IgD-negative memory B cell (primary cell): ENCODE measurements at regions not wholly inside any gene's neighbourhood (a gene's known extent, or its start where the extent isn't known, plus 50 kb on each side); places are given as distances from the start of the nearest gene placed in this dataset.
"Not testable (repeated sequence)": the region's sequence is repeated elsewhere in the genome, so short reads cannot be mapped to it uniquely, and the experiment has no call there.

Experiments used
- H3K27ac Mint-ChIP-seq, 3 donors: one replicate each; pipeline ENCODE4 v1.8.0; 2020 to 2022; ENCODE audit warnings: mild to moderate bottlenecking in 3 of 3, mixed read lengths in 3 of 3, moderate library complexity in 1 of 3
- H3K27me3 Mint-ChIP-seq: one replicate; pipeline ENCODE4 v1.8.0; 2021; ENCODE audit warnings: mixed read lengths
- H3K36me3 Mint-ChIP-seq: one replicate; pipeline ENCODE4 v1.8.0; 2020; ENCODE audit warnings: mild to moderate bottlenecking, mixed read lengths
- H3K4me1 Mint-ChIP-seq, 3 donors: one replicate each; pipeline ENCODE4 v1.8.0; 2020 to 2022; ENCODE audit warnings: mixed read lengths in 3 of 3, mild to moderate bottlenecking in 1 of 3
- H3K4me3 Mint-ChIP-seq, 4 donors: one replicate each; pipeline ENCODE4 v1.8.0; 2020 to 2022; ENCODE audit warnings: mild to moderate bottlenecking in 4 of 4, mixed read lengths in 4 of 4, moderate library complexity in 3 of 4
- H3K9me3 Mint-ChIP-seq, 3 donors: one replicate each; pipeline ENCODE4 v1.8.0; 2020 to 2021; ENCODE audit warnings: mixed read lengths in 3 of 3, mild to moderate bottlenecking in 1 of 3

DNA sequence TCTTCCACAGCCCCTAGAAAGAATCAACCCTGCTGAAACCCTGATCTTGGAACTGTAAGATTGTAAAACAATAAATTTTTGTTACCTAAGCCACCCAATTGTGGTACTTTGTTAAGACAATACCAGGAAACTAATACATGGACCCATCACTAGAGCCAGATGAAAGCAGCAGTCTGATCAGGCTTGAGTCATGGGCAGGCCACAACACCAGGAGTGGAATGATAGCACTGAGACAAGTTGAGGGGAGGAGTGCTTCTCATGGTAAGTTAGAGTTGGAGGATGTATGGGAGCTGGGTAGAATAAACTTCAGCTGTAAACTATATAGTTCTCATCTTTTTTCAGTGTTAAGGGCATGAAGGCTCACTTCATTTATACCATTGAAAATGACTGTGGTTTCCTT lies 164.4 kb upstream of the OR13F1 start:
- Mint-ChIP-seq H3K4me3 (no peak overlapping the region), H3K36me3 (no peaks in the 10 kb centered on the region), H3K27ac (no peak overlapping the region), H3K4me1 (no peaks in the 10 kb centered on the region), H3K9me3 (peaks cover 3 to 8% (median 6%) of the 10 kb centered on the region in 3 donors), H3K27me3 (no peaks in the 10 kb centered on the region)

- no peaks in the 10 kb centered on the region for H3K27me3 Mint-ChIP-seq
- H3K36me3 Mint-ChIP-seq: no peaks in the 10 kb centered on the region
- no peaks in the 10 kb centered on the region for H3K9me3 Mint-ChIP-seq
- H3K4me3 Mint-ChIP-seq: no peak overlapping the region
- no peaks in the 10 kb centered on the region for H3K4me1 Mint-ChIP-seq
- H3K27ac Mint-ChIP-seq: no peak overlapping the region
Measured at GRCh38 chr9:104342552-104342951, 161.5 kb upstream of the OR13F1 start.

- Mint-ChIP-seq H3K27me3 (no peaks in the 10 kb centered on the region), H3K27ac (no peak overlapping the region), H3K4me3 (no peak overlapping the region), H3K9me3 (no peaks in the 10 kb centered on the region), H3K36me3 (no peaks in the 10 kb centered on the region), H3K4me1 (no peaks in the 10 kb centered on the region)
Measured at GRCh38 chr9:104345061-104345460, 159.0 kb upstream of the OR13F1 start.

DNA sequence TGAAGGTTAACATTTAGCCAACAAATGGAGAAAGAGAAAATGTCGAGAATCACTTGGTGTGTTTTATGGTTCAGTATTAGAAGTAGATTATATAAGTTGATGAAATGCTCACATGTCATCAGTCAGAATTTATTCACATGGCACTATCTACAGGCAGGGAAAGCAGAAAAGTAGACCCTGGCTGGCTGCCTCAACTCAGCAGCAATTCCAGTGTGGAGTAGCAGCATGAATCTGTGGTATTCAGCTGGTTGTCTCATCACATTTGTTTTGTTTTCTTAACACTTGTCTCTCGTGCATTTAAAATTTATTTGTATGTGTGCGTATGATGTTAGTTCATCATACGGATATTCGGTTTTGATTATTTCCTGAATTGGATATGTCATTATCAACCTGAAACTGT lies 153.5 kb upstream of the OR13F1 start:
- Mint-ChIP-seq H3K4me1 (no peaks in the 10 kb centered on the region), H3K4me3 (no peak overlapping the region), H3K27me3 (peaks cover 5% of the 10 kb centered on the region), H3K27ac (no peak overlapping the region), H3K9me3 (no peaks in the 10 kb centered on the region), H3K36me3 (no peaks in the 10 kb centered on the region)

DNA sequence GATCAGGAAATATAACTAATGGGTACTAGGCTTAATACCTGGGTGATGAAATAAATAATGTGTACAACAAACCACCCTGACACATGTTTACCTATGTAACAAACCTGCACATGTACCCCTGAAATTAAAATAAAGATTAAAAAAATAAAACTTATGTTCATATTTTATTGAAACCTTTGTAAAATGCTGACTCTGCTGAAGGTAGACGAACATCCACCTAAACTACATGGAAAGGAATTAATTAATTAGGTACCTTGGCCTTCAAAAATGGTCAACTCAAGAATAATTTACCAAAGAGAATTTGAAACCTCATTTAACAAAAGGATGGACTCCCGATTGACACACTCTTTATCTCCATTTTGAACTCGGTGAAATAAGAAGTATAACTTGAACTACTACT lies 152.3 kb upstream of the OR13F1 start:
- H3K27me3 Mint-ChIP-seq: peaks cover 5% of the 10 kb centered on the region
- no peaks in the 10 kb centered on the region for H3K4me1 Mint-ChIP-seq
- H3K27ac Mint-ChIP-seq: no peak overlapping the region
- H3K36me3 Mint-ChIP-seq: no peaks in the 10 kb centered on the region
- no peak overlapping the region for H3K4me3 Mint-ChIP-seq
- no peaks in the 10 kb centered on the region for H3K9me3 Mint-ChIP-seq

GRCh38 chr9:104361207-104361606 lies 142.9 kb upstream of the OR13F1 start:
- Mint-ChIP-seq H3K27ac (no peak overlapping the region), H3K4me3 (no peak overlapping the region), H3K27me3 (no peaks in the 10 kb centered on the region), H3K36me3 (no peaks in the 10 kb centered on the region), H3K9me3 (peaks cover 0 to 1% (median 1%) of the 10 kb centered on the region in 3 donors), H3K4me1 (no peaks in the 10 kb centered on the region)

- Mint-ChIP-seq H3K4me3 (no peak overlapping the region), H3K27me3 (no peaks in the 10 kb centered on the region), H3K9me3 (peaks cover 0 to 1% (median 1%) of the 10 kb centered on the region in 3 donors), H3K27ac (no peak overlapping the region), H3K4me1 (no peaks in the 10 kb centered on the region), H3K36me3 (no peaks in the 10 kb centered on the region)
Measured at GRCh38 chr9:104362912-104363472, 141.1 kb upstream of the OR13F1 start.

- no peak overlapping the region for H3K4me3 Mint-ChIP-seq
- H3K4me1 Mint-ChIP-seq: no peaks in the 10 kb centered on the region
- no peaks in the 10 kb centered on the region for H3K27me3 Mint-ChIP-seq
- no peak overlapping the region for H3K27ac Mint-ChIP-seq
- peaks cover 0 to 5% (median 1%) of the 10 kb centered on the region in 3 donors for H3K9me3 Mint-ChIP-seq
- no peaks in the 10 kb centered on the region for H3K36me3 Mint-ChIP-seq
Measured at GRCh38 chr9:104367507-104367906, 136.6 kb upstream of the OR13F1 start.

DNA sequence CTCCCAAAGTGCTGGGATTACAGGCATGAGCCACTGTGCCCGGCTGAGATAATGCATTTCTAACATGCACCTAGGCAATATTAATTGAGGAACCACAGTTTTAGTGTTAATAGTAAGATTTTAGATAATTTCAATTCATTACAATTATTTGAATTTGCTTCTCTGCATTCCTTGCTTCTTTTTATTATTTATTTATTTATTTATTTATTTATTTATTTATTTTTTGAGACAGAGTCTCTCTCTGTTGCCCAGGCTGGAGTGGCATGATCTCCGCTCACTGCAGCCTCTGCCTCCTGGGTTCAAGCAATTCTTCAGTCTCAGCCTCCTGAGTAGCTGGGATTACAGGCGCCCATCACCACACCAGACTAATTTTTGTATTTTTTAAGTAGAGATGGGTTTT lies 135.7 kb upstream of the OR13F1 start:
- not testable (repeated sequence) for H3K9me3 Mint-ChIP-seq, H3K36me3 Mint-ChIP-seq

GRCh38 chr9:104374711-104375110 lies 129.4 kb upstream of the OR13F1 start:
- Mint-ChIP-seq H3K36me3 (no peaks in the 10 kb centered on the region), H3K4me3 (peak overlapping the region in 1 of 4 donors; percentile 0), H3K27ac (no peak overlapping the region), H3K9me3 (peaks cover 0 to 5% (median 0%) of the 10 kb centered on the region in 3 donors), H3K4me1 (no peaks in the 10 kb centered on the region), H3K27me3 (no peaks in the 10 kb centered on the region)

More for the DNA sequence above, 135.7 kb upstream of the OR13F1 start:
- H3K4me1 Mint-ChIP-seq, H3K4me3 Mint-ChIP-seq, H3K27me3 Mint-ChIP-seq, H3K27ac Mint-ChIP-seq: not testable (repeated sequence)

DNA sequence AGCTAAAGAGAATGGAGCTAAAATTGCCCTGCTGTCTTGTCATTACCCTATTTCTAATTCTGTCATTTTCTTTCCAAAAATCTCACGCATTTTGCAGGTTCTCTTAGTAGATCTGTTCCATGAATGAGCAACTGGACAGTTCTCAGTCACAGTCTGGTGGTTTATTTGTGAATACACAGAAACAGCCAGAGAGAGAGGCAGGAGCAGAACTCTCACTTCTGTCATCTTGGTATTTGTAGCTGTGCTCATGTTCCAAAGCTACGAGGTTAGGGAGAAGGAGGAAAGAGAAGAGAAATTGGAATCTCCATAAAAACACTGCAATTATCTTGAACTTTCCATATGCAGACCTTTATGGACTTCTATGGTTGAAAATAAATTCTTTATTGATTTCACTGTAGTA lies 118.0 kb upstream of the OR13F1 start:
- no peak overlapping the region for H3K4me3 Mint-ChIP-seq
- H3K4me1 Mint-ChIP-seq: no peaks in the 10 kb centered on the region
- no peaks in the 10 kb centered on the region for H3K36me3 Mint-ChIP-seq
- peaks cover 1% of the 10 kb centered on the region for H3K27me3 Mint-ChIP-seq
- no peak overlapping the region for H3K27ac Mint-ChIP-seq
- no peaks in the 10 kb centered on the region for H3K9me3 Mint-ChIP-seq

DNA sequence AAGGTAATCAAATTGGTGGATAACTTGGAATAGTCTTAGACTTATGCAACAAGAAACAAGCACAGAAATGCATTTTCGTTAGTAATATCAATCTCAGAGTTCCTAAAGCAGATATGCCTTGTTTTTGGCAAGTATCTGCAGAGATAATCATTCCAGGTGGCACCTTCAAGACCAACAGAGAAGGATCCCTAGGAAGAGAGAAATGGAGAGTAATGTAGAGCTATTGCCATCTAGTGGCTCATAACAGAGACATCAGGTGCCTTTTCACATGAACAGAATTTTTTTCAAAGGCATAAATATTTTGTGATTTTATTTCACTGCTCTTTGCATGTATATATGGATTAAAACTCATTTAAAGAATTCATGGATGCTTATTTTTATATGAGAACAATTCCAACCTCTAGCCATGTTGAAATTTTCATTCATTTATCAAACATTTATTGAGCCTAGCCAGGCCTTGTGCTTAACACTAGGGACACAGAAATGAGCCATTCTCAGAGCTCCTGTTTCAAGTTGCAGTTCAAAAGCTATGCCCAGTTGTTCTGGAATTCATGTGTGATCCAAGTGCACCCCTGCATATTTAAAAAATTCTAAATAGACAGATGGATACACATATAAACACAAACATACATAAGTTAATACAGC lies 117.5 kb upstream of the OR13F1 start:
- Mint-ChIP-seq H3K27me3 (peaks cover 1% of the 10 kb centered on the region), H3K9me3 (no peaks in the 10 kb centered on the region), H3K4me3 (no peak overlapping the region), H3K4me1 (no peaks in the 10 kb centered on the region), H3K27ac (no peak overlapping the region), H3K36me3 (no peaks in the 10 kb centered on the region)

- Mint-ChIP-seq H3K27me3 (peaks cover 1% of the 10 kb centered on the region), H3K27ac (no peak overlapping the region), H3K4me3 (no peak overlapping the region), H3K36me3 (no peaks in the 10 kb centered on the region), H3K9me3 (no peaks in the 10 kb centered on the region), H3K4me1 (no peaks in the 10 kb centered on the region)
Measured at GRCh38 chr9:104388071-104388470, 116.0 kb upstream of the OR13F1 start.

GRCh38 chr9:104389341-104389740 lies 114.7 kb upstream of the OR13F1 start:
- Mint-ChIP-seq H3K36me3 (no peaks in the 10 kb centered on the region), H3K4me3 (no peak overlapping the region), H3K27me3 (no peaks in the 10 kb centered on the region), H3K9me3 (peaks cover 0 to 2% (median 0%) of the 10 kb centered on the region in 3 donors), H3K27ac (no peak overlapping the region), H3K4me1 (no peaks in the 10 kb centered on the region)

DNA sequence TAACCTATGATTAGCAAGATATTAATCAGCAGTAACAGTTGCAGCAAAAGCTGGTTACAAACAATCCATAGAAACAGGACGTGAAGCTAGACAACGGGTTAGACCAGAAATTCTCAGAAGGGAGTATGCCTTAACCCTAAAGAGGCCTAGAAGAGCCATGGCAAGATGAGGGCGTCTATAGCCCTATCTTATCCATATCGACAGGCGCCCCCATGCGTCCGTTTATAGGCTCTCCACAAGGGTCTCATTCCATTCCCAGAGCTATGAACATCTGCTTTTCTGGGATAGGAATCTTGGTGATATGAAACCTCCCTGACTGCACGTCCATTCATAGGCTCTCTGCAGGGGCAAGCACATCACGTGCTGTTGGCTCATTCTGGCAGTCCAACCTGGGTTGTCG lies 109.2 kb upstream of the OR13F1 start:
- H3K4me3 Mint-ChIP-seq, H3K27ac Mint-ChIP-seq, H3K9me3 Mint-ChIP-seq, H3K4me1 Mint-ChIP-seq, H3K27me3 Mint-ChIP-seq, H3K36me3 Mint-ChIP-seq: not testable (repeated sequence)

DNA sequence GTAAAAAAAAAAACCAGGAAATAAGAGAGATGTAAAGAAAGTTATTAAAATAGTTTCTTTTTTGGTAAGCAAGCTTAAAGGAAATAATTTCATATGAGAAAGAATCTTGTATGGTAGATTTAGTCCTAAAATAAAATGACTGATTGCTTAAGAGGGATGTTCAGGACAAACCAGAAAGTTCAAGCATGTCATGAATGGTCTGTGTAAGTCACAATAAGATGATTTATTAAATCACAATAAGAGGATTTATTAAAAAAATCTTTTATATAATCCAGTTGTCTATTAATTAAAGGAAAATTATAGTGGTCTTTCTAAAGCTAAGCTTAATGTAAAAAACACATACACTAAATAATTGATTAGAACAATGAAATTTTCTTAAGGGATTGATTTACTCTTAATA lies 91.8 kb upstream of the OR13F1 start:
- H3K36me3 Mint-ChIP-seq: no peaks in the 10 kb centered on the region
- H3K27ac Mint-ChIP-seq: no peak overlapping the region
- H3K27me3 Mint-ChIP-seq: no peaks in the 10 kb centered on the region
- peaks cover 8 to 26% (median 9%) of the 10 kb centered on the region in 3 donors for H3K9me3 Mint-ChIP-seq
- no peak overlapping the region for H3K4me3 Mint-ChIP-seq
- no peaks in the 10 kb centered on the region for H3K4me1 Mint-ChIP-seq
